Adrenal gland (tissue), 9 donors: ENCODE measurements at regions not wholly inside any gene's neighbourhood (a gene's known extent, or its start where the extent isn't known, plus 50 kb on each side); places are given as distances from the start of the nearest gene placed in this dataset.
A peak's percentile ranks its signal among the peaks of the same experiment; 100 is the strongest.

Experiments used
- DNase-seq, 7 donors: peaks; one replicate each; pipeline ENCODE4 v3.0.0-alpha.2; 2019 to 2020
- H3K27ac ChIP-seq, 5 donors: fragments of 200-600 bp; sonication (generic) in 4 of 5; 1 replicate in 3 of 5; 2 replicates in 2 of 5; pipeline versions ENCODE4 v1.5.1 to v1.8.0; 2016 to 2020; ENCODE audit warnings: mild to moderate bottlenecking in 1 of 5
- H3K27me3 ChIP-seq: fragments of 200-600 bp; 2 replicates; pipeline ENCODE4 v1.8.0; 2021
- H3K36me3 ChIP-seq, 2 donors: fragments of 200-600 bp; replicated peaks in 1 of 2; 1 replicate in 1 of 2; 2 replicates in 1 of 2; pipeline versions ENCODE4 v1.5.1 to v1.8.0; 2018 to 2022
- H3K4me1 ChIP-seq, 2 donors: fragments of 200-600 bp; replicated peaks in 1 of 2; 1 replicate in 1 of 2; 2 replicates in 1 of 2; pipeline versions ENCODE4 v1.5.1 to v1.8.0; 2018 to 2021
- H3K4me3 ChIP-seq, 4 donors: fragments of 200-600 bp; sonication (generic) in 3 of 4; one replicate each; pipeline ENCODE4 v1.5.1; 2016 to 2018
- H3K9me3 ChIP-seq, 3 donors: fragments of 200-600 bp; sonication (generic) in 1 of 3; replicated peaks in 1 of 3; 1 replicate in 2 of 3; 2 replicates in 1 of 3; pipeline versions ENCODE4 v1.5.1 to v1.8.0; 2016 to 2021
- POLR2A ChIP-seq, 2 donors: fragments of 450-650 bp; IDR thresholded peaks; one replicate each; pipeline ENCODE4 v1.6.1; 2017; ENCODE audit warnings: antibody characterized with exemption in 2 of 2, mild to moderate bottlenecking in 2 of 2, moderate library complexity in 1 of 2
- WGBS, 4 donors: extraction: QIAGEN DNeasy Blood & Tissue Kit in 2 of 4; methylation state at CpG; one replicate each; pipeline versions ENCODE4 v1.1.5 to v1.1.7; 2013 to 2017; 5-methylcytosine and 5-hydroxymethylcytosine counted together
- intact Hi-C, 2 donors: fragments of 100-400 bp; cut with DNase I; formaldehyde crosslinking; loops; one replicate each; pipeline versions ENCODE4 v1.14.1 to v1.15.0; 2022 to 2023
- TF ChIP-seq, protein P1 (sequence below), 6 experiments: fragments of 450-650 bp in 4 of 6; fragments of 200-600 bp in 2 of 6; sonication (generic) in 1 of 6; IDR thresholded peaks; 1 replicate in 5 of 6; 2 replicates in 1 of 6; pipeline versions ENCODE4 v1.5.1 to v1.8.0; 2016 to 2021; ENCODE audit warnings: antibody characterized with exemption in 6 of 6, mild to moderate bottlenecking in 2 of 6, moderate library complexity in 1 of 6
- donor health status: healthy with polysubstance abuse.
- donor health status: Bipolar disorder and iron deficiency.
- donor health status: DM: yes; HTN: yes; CAD: no.
- donor health status: DM: no; HTN: no; CAD: no.
- donor health status: DM: no; HTN: no; CAD: no.

- H3K36me3 ChIP-seq: no peaks in the 10 kb centered on the region
- H3K9me3 ChIP-seq: no peaks in the 10 kb centered on the region
- no peak for DNase-seq
- H3K27me3 ChIP-seq: no peaks in the 10 kb centered on the region
- H3K4me3 ChIP-seq: no peak overlapping the region
- no peak overlapping the region for H3K27ac ChIP-seq
- 88 to 96% (median 93%) methylated on average over 8 of the region's 8 CpGs for WGBS, 4 donors
- intact Hi-C loops: no loop called here
- peaks cover 11 to 28% of the 10 kb centered on the region in 2 donors for H3K4me1 ChIP-seq
- TF ChIP-seq POLR2A (IDR thresholded peaks at IDR 0.05): no peak
- TF ChIP-seq, protein P1, sequence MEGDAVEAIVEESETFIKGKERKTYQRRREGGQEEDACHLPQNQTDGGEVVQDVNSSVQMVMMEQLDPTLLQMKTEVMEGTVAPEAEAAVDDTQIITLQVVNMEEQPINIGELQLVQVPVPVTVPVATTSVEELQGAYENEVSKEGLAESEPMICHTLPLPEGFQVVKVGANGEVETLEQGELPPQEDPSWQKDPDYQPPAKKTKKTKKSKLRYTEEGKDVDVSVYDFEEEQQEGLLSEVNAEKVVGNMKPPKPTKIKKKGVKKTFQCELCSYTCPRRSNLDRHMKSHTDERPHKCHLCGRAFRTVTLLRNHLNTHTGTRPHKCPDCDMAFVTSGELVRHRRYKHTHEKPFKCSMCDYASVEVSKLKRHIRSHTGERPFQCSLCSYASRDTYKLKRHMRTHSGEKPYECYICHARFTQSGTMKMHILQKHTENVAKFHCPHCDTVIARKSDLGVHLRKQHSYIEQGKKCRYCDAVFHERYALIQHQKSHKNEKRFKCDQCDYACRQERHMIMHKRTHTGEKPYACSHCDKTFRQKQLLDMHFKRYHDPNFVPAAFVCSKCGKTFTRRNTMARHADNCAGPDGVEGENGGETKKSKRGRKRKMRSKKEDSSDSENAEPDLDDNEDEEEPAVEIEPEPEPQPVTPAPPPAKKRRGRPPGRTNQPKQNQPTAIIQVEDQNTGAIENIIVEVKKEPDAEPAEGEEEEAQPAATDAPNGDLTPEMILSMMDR (IDR thresholded peaks at IDR 0.05): no peak
Observed at GRCh38 chr9:36489453-36489852, 83.2 kb upstream of the MELK start.

DNA sequence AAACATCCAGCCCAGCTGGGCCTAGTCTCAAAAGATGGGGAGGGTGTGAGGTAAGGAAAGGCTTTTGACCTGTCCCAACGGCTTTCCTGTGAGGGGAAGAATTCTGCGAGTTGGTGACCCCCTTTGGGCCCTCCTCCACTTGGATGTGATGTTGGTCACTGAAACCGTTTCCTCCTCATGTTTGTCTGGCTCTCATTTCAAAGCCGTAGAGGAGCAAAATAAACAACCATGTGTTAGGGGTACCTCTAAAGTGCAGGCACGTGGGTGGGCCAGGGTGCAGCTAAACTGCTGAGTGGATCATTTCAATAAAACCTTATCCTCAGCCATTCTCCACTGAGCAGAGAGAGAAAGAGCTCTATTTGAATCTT lies 84.3 kb upstream of the MELK start:
- Histone ChIP-seq H3K27me3 (no peaks in the 10 kb centered on the region), H3K27ac (peak overlapping the region; percentile 42 to 96 (median 90)), H3K4me3 (peak overlapping the region in 2 of 4 donors; percentile 17 to 85), H3K9me3 (no peaks in the 10 kb centered on the region), H3K36me3 (no peaks in the 10 kb centered on the region), H3K4me1 (peaks cover 11 to 25% of the 10 kb centered on the region in 2 donors)
- WGBS, 4 donors: 10 to 18% (median 13%) methylated on average over 5 of the region's 5 CpGs
- intact Hi-C loops: no loop called here
- TF ChIP-seq POLR2A (IDR thresholded peaks at IDR 0.05): no peak
- TF ChIP-seq, protein P1 (IDR thresholded peaks at IDR 0.05): no peak
- peak in 1 of 7 donors; percentile 51 for DNase-seq

DNA sequence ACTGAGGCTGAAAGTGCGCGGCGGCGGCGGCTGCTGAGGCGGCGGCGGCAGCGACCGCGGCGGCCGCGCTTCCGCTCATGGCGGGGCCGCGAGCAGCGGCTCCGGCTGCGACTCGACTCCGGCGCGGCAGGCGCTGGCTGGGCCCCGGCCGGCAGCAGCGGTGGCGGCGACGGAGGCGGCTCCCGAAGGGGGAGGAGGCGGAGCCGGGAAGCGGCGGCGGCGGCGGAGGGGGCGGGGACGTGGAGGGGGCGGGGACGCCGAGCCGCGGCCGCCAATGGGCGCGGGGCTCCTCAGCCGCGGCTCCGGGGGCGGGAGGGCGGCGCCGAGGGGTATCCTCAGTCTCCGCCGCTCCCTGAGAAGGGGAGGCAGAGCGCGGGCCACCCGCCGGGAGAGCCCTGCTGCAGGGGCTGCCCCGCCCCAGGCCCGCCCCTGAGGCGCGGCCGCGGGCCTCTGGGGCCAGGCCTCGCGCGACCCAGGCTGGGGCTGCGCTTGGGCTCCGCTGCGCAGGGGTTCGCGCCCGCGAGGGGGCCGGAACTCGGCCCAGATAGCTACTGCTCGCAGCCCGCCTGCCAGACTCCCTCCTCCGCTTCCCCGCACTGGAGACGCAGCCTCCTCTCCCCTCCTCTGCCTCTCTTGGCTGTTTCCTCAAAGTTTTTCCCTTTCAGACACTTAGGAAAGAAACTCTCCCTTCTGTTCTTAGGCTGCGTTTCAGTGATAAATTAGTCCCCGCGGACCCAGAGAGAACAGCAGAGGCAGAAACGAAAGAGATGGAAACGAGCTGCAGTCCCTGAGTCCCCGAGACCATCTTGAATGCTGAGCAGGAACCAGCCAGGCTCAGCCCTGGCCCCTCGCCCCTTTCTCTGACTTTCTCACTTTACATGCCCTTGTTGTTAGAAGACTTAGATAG lies 85.0 kb upstream of the MELK start:
- 0 to 2% (median 1%) methylated on average over 11 to 87 of the region's 94 CpGs for WGBS, 4 donors
- Histone ChIP-seq H3K27me3 (no peaks in the 10 kb centered on the region), H3K9me3 (no peaks in the 10 kb centered on the region), H3K4me1 (peaks cover 11 to 21% of the 10 kb centered on the region in 2 donors), H3K4me3 (peak overlapping the region in 2 of 4 donors; percentile 17 to 85), H3K27ac (peak overlapping the region; percentile 42 to 96 (median 90)), H3K36me3 (no peaks in the 10 kb centered on the region)
- intact Hi-C loops: no loop called here
- peak; percentile 90 to 95 (median 92) for DNase-seq
- TF ChIP-seq POLR2A (IDR thresholded peaks at IDR 0.05): peak; percentile 71 to 86
- TF ChIP-seq, protein P1 (IDR thresholded peaks at IDR 0.05): peak in 4 of 6 experiments; percentile 30 to 48 (median 39)

DNA sequence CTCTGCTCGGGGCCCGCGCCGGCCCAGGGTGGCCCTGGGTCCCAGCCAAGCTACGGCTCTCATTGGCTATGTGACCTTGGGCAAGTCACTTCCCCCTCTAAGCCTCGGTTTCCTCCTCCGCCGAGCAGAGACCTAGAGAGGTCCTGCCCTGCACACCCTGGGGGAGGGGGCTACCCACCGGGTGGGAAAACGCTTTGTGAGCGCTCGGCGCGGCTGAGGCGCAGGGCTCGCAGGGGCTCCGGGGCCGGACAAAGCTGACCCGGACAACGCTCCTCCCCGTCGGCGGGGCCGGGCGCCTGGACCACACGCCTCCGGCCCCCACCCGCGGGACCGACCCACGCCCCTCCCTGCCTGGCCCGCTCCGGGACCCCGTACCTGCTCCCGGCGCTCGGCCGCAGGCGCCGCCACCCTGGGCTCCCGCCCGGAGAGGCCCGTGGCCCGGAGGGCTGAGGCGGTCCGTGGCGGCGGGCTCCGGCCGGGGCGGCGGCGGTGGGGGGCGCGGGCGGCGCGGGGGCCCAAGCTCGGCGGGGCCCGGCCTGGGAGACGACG lies 85.7 kb upstream of the MELK start:
- Histone ChIP-seq H3K36me3 (no peaks in the 10 kb centered on the region), H3K27me3 (no peaks in the 10 kb centered on the region), H3K4me3 (peak overlapping the region in 3 of 4 donors; percentile 82 to 90 (median 85)), H3K4me1 (peaks cover 11 to 21% of the 10 kb centered on the region in 2 donors), H3K9me3 (no peaks in the 10 kb centered on the region), H3K27ac (peak overlapping the region in 4 of 5 donors; percentile 11 to 96 (median 85))
- DNase-seq: peak; percentile 58 to 70 (median 63)
- intact Hi-C loops: no loop called here
- 0 to 1% (median 0%) methylated on average over 8 to 61 of the region's 63 CpGs; no CpG with 5 or more reads in 1 of the 4 donors for WGBS, 4 donors
- no peak for TF ChIP-seq POLR2A (IDR thresholded peaks at IDR 0.05)
- TF ChIP-seq, protein P1 (IDR thresholded peaks at IDR 0.05): no peak
